GM21576 (cell line): ENCODE measurements at regions not wholly inside any gene's neighbourhood (a gene's known extent, or its start where the extent isn't known, plus 50 kb on each side); places are given as distances from the start of the nearest gene placed in this dataset.

Experiments
- ATAC-seq: cut with Tn5 transposase; IDR thresholded peaks from one replicate; pipeline ENCODE4 v1.9.1; 2021; ENCODE audit warnings: mild to moderate bottlenecking, moderate library complexity; ENCODE audit not compliant: unreplicated experiment

DNA sequence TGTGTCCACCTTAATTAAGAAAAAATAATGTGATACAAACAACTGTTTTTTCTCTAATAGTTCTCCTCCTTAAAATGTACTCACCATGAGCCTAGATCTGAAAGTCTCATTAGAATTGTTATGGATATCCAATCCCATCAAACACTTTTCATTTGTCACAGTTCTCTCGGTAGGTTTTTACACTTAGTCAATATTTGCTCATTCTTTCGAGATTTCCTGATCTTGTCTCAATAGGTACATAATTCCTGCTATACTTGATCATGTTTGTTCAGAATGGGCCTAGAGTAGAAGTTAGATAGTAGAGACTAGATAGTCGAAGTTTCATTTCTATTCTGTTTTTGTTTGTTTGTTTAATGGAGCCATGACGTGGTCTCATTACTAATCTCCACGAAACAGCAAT lies 2005.7 kb downstream of the NCAM2 start:
- no peak for ATAC-seq

DNA sequence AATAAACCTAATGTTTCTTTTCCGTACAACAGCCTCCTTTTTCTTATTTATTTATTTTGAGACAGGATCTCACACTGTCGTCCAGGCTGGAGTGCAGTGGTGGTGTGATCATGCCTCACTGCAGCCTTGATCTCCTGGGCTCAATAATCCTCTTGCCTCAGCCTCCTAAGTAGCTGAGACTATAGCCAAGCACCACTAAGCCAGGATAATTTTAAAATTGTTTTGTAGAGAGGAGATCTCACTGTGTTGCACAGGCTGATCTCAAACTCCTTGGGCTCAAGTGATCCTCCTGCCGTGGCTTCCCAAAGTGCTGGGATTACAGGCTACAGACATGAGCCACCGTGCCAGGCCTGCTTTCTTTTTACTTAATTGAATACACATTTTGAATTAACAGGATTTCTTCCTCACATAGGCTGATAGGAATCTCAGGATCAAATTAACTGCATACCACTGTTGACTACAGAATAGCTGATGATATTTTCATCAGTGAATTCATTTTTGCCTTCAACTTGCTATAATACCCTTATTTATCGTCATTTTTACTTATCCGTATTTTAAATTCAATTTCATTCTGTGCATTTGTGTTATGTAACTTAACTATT lies 2010.5 kb downstream of the NCAM2 start:
- no peak for ATAC-seq

DNA sequence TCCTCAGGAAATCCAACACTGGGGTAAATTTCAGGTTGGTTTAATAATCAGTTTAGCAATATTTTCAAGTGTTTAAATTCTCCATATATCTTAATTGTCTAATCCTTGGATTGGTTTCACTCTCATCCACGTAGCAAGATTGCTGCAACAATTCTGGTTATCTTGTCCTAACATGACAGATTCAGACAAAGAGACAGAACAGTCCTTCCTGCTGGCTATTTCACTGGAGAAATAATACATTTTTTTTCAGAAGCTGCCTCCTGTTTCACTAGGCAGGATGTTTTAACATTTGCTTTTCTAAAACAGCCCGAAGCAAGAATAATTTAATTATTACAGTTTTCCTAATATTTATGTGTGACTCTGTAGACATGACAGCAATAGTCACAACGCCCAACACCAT lies 2011.2 kb downstream of the NCAM2 start:
- ATAC-seq, result no peak

DNA sequence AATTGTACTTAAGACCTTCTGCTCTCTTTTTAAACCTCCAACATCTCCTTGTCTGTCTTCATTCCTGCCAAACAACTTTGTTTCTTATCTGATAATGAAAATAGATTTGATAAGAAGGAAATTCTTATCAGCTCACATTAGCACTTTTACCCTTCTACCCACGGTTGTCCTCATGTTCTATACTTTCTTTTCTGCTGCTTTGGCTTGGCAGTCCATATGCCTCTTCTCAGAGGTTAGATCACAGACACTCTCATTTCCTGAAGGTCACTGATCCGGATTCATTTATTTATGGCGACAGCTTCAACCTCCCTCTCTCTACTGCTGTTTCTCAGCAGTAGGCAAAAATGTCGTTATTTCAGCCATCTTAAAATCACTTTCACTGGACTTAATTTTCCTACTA lies 2015.8 kb downstream of the NCAM2 start:
- ATAC-seq, result no peak

DNA sequence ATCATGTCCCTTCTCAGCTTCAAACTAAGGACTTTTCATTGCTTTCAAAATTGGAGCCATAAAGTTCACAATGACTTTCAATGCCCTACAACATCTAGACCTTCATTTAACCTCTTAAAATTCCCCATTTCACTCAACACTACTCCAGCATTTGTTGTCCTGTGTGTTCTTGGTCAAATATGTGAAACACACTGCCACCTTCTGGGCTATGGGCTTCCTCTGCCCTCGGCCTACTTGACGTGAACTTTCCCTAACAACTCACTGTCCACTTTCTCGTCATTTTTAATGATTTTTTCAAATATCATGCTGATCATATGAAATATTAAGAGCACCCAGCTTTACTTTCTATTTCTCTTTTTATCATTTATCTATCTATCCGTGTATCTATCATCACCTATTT lies 2018.4 kb downstream of the NCAM2 start:
- ATAC-seq, result no peak

DNA sequence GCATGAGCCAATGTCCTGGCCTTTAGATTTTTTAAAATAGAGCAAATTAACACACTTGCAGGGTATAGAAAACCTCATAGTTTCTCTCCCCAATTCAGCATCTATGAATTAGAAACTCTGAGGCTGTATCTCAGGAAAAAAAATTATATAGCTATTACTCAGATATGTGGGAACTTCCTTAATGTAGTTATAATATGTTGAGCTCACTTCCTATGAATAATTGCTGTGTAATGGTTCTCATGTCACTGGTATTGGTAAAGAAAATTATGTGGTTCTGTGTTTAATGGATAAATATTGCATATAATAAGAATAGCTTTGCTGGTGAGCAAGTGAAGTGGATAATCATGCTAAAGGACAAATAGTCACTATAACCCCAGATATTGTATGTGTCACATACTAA lies 2019.8 kb downstream of the NCAM2 start:
- no peak for ATAC-seq

DNA sequence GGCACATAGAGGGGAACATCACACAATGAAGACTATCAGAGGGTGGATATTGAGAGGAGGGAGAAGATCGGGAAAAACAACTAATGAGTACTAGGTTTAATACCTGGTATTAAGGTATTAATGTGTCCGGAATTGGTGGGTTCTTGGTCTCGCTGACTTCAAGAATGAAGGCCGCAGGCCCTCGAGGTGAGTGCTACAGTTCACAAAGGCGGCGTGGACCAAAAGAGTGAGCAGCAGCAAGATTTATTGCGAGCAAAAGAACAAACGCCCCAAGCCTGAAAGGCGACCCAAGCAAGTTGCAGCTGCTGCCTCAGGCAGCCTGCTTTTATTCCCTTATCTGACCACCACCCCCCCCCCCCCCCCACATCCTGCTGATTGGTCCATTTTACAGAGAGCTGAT lies 2022.8 kb downstream of the NCAM2 start:
- no peak for ATAC-seq

DNA sequence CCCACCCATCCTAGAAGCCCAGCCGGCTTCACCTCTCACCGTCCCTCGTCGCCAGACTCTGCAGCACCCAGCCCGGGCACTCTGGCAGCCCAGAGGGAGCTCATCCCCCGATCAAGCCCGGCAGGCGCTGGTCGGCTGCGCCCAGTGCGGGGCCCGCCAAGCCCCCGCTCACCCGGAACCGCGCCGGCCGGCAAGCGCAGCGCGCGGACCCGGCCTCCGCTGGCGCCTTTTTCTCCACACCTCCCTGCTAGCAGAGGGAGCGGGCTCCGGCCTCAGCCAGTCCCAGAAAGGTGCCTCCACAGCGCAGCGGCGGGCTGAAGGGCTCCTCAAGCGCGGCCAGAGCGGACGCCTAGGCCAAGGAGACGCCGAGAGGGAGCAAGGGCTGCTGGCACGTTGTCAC lies 2023.3 kb downstream of the NCAM2 start:
- no peak for ATAC-seq

DNA sequence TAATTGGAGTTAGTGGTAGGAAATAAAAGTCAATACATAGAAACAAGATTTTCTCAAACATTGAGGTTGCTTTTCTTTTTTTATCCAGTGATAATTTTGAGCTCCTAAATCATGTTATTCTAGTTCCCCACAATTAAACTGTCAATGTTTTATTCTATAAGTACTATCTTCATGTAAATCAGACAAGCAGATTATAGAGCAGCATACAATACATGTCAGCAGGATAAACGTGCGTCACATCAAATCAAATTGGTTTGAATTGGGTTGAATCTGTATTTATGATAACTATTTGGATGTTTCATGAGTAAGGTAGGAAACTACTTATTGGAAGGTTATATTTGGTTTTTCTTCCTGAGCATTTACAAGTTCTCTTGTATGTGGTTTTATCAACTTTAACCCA lies 2028.7 kb downstream of the NCAM2 start:
- no peak for ATAC-seq

DNA sequence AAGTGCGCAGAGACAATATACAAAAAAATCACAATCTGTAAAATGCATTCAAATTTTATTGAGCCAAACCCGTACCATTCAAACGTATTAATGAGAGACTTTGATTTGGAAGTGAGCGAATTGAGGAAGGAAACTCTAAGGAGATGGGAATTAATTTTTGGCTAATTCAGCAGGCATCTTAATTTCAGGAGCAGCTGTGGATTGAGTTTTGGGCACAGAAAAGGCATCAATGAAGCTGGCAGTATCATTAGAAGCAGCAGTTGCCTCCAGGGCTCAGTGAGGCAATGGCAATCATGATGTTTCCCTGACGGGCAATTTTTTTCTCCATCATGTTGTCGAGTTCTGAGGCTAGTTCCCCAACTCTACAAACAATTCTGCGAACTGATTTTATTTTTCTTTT lies 2041.6 kb downstream of the NCAM2 start:
- no peak for ATAC-seq

DNA sequence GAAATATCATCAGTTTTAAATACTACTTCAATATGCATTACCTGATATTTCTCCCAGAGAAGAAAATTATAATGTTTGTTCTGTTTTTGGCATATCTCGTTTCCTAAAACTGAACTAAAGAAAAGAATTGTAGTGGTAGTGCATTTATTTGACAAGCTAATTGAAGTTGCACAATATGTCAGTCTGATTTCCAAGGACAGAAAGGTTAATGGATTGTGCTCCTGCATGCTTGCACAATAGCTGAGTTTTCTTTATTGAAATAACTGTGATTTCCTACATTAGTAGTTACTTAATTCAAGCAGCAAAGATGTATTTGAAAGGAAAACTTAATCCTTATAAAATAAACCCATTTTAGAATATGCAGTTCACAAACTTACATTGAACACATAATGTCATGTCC lies 2047.7 kb downstream of the NCAM2 start:
- no peak for ATAC-seq

DNA sequence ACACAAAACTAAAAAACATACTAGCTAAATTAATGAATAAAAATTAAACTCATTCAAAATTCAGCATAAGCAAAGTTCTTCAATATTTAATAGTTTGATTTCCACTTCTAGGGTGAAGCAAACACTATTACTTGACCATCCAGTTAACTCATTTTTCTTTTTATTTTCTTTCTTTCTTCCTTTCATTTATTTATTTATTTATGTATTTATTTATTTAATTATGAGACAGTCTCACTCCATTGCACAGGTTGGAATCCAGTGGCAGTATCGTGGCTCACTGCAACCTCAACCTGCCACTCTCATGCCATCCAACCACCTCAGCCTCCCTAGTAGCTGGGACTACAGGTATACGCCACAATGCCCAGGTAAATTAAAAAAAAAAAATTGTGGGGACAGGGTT lies 2069.5 kb downstream of the NCAM2 start:
- no peak for ATAC-seq

DNA sequence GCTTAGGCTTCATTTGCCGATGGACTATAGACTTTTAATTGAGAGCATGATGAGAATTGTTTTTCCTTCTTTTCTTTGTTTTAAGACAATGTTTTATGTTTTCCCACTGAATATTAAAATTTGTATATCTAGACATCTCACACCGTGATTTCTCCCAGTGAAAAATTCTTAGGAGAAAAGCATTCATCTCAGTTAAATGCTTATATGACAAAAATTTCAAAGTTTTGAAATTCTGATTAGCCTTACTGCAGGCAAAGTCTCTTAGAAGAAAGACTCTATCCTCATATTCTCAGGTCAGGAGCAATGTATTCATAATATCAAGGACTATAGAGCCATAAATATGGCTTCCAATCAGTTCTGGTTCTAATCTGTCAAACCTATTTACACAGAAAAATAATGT lies 2085.0 kb downstream of the NCAM2 start:
- no peak for ATAC-seq

DNA sequence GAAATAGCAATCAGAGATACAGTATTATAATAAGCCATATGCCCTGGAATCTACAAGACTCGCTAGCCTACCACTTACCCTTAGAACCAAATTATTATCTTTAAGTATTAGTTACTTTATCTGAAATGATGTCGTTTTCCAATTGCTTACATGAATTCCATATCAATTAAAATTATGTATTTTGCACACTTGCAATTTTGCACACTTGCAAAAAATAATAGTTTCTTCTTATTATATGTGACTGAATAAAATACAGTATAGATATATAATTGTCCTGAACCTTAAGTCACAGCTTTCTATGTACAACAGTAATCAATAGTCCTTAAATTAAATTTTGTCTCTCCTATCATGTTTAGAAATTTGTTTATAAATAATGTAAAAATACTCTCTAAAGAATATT lies 2095.1 kb downstream of the NCAM2 start:
- ATAC-seq, result no peak

DNA sequence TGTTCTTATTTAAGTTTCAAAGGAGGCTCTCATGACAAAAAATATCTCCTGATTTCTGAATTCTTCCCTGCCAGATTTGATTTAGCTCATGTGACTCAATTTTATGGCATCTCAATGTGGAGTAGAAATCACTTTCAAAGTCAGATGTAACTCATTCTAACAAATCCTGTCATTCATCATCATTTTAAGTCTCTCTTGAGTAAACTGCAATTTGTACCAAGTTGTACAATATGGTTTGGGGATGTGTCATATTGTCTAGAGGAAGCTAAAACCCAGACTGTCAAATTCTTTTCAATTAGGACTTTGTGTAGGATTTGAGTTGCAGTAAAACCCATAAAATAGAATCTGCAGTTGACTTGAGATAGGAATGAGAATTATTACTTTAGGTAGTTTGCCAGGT lies 2101.0 kb downstream of the NCAM2 start:
- ATAC-seq, result no peak

DNA sequence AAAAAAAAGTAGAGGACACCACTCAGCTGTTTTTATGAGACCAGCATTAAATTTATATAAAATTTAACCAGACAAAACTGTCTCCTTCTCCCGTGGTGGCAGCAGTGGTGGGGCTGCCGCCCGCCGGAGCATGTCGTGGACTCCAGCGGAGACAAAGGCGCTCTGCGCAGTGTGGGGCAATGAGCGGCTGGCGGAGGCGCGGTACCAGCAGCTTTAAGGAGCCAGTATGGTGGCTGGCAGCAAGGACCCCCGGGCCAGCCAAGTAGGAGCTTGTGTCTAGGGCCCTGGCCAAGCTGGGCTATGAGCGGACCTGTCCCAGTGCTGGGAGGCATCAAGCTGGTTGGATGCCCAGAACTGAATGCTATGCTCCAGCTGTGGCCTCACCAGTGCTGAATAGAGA lies 2102.9 kb downstream of the NCAM2 start:
- no peak for ATAC-seq

DNA sequence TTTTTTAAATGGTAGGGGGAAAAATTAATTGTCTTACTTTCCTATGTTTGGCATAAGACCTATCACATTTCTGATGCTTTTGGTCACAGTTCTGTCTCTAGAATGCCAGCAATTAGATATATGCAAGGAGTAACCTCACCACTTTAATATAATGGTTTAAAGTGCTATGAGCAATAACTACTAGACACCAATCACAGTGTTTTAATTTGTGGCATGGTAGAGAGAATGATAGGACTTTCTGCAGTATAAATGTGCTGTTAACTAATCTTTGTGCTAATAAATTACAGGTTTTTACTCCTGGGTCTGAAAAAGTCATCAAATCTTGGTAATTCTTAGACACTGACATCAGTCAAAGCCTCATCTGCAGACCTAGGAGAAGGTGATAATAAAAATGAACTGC lies 2110.3 kb downstream of the NCAM2 start:
- ATAC-seq, result no peak

DNA sequence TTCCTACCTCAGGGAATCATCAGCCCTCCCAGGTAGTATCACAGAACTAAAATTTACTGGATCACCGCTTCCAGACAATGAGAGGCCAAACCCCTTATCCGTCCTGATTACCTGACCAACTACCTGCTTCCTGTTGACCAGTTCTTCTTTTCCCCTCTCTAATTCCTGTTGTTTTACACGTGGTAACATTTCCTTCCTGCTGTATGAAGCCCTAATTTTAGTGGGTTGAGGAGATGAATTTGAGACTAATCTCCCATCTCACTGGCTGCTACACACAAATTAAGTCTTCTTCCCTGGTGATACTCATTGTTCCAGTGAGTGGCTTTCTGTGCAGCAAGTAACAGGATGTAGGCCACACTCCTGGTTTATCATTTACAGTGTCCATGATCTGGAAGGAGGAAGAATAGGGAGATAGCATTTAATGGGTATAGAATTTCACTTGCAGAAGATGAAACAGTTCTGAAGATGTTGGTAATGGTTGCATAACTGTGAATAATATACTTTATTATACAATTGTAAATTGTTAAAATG lies 2112.9 kb downstream of the NCAM2 start:
- ATAC-seq, result no peak

DNA sequence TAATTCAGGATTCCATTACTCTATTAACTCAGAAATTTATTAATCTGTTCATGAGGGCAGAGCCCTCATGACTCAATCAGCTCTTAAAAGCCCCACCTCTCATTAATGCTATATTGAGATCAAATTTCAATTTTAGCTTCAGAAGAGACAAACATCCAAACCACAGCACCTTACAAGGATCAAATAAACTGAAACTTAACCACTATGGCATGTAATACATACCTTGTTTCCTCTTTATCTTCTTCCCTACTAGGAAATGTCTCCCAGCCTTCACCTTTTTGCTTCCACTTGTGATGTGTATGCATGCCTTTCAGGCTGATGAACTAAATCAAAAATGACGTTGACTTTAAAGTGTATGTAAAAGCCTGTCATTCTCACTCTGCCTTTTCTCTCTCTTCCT lies 2121.3 kb downstream of the NCAM2 start:
- no peak for ATAC-seq

DNA sequence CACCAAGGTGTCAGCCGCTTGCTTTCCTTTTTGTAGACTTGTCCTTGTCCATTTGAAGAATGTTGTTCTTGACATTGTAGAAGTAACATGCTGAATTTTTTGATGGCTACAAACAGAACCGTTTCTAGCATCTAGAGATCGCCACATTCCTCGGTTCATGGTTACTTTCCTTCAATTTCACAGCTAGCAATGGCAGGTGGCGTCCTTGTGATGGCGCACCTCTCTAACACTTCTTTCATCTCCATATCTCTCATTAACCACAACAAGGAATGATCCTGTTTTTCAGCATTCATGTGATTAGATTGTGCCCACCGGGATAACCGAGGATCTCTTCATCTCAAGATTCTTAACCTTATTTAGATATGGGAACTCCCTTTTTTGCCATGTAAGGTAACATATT lies 2129.8 kb downstream of the NCAM2 start:
- ATAC-seq, result no peak

DNA sequence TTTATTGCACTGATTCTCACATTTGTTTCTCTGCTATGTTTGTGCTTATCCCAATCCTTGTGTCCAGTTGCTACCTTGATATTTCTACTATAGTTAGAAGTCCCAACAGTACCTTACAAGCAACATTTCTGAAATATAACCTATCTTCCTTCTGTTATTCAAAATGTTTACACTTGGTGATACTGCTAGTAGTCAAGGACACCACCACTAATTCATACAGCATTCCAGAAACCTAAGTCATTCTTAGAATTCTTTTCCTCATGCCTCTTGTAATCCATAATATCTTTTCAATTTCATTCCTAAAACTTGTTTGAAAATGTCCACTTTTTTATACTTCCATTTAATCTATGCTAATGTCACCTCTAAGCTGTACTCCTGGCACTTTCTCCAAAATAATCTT lies 2132.1 kb downstream of the NCAM2 start:
- ATAC-seq, result no peak

DNA sequence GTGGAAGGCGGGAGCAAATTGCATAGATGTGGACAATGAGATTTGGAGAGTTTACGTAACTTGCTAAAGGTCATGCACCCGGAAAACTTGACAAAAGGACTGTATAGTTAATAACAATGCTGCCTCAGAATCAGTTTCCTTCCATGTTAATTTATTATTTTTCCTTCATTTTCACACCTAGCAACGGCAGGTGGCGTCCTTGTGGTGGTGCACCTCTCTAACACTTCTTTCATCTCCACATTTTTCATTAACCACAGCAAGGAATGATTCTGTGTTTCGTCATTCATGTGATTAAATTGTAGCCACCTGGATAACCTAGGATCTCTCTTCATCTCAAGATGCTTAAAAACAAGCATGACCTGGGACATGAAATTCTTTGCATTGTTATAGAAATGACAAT lies 2133.0 kb downstream of the NCAM2 start:
- ATAC-seq, result no peak

DNA sequence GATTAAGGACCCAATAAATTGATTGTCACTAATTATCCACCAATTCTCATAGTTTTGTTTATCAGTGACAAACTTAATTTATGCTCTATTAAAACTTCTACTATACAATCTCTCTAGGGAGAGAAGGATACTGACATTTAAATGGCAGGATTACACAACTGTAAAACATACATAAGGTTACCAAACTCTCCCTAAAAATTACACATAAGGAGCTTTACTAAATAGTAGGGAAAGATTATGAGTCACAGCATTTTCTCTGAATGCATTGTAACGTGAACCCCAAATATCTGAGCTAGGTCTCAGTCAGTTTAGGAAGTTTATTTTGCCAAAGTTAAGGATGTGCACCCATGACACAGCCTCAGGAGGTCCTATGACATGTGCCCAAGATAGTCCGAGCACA lies 2140.6 kb downstream of the NCAM2 start:
- no peak for ATAC-seq
